Hematopoietic multipotent progenitor cell treated with erythropoietin and hydrocortisone succinate and interleukin-3 and kit ligand, for 17 days (in vitro differentiated cells): ENCODE measurements at regions not wholly inside any gene's neighbourhood (a gene's known extent, or its start where the extent isn't known, plus 50 kb on each side); places are given as distances from the start of the nearest gene placed in this dataset.
A peak's percentile ranks its signal among the peaks of the same experiment; 100 is the strongest.
"Not testable (repeated sequence)": the region's sequence is repeated elsewhere in the genome, so short reads cannot be mapped to it uniquely, and the experiment has no call there.

Experiments used
- DNase-seq: peaks from one replicate; pipeline ENCODE4 v3.0.0-alpha.2; 2015; ENCODE audit warnings: low spot score

- DNase-seq = not testable (repeated sequence)
These were observed 119.0 kb upstream of the CARMIL1 start for GRCh38 chr6:25160134-25160533.

DNA sequence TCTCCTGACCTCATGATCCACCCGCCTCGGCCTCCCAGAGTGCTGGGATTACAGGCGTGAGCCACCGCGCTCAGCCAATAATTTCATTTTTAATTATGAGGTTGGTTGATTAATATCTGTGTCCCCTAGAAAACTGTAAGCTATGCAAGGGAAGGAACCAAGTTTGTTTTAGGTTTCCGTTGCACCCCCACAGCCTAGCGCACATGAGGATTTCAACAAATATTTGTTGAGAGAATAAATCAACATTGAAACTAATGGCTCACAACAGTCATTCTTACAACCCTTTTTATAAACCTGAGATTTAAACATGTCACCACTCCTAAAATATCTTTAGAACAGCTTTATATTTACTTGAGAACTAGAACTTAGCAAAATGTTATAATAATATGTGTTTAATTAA lies 114.0 kb upstream of the CARMIL1 start:
- DNase-seq = no peak

DNA sequence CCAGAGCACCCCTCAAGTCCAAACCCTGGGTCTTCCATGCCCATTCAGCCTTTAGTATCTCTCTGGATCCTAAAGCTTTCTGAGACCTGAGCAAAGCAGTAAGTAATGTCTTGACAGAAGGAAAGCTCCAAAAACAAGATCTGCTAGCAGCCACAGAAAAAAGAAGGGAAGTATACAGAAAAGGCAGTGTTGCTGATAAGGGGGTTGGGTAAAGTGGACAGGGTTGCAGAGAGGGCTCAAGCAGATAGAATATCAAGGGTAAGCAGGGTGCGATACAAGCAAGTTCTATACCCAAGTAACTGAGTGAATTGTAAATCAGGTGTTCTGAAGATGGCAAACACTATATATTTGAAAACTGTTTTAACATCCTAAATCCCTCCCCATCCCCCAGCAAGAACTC lies 113.4 kb upstream of the CARMIL1 start:
- DNase-seq = peak; percentile 44

GRCh38 chr6:25166955-25167748 lies 112.0 kb upstream of the CARMIL1 start:
- DNase-seq = no peak

- no peak for DNase-seq
These were observed 111.2 kb upstream of the CARMIL1 start for GRCh38 chr6:25167961-25168360.

DNA sequence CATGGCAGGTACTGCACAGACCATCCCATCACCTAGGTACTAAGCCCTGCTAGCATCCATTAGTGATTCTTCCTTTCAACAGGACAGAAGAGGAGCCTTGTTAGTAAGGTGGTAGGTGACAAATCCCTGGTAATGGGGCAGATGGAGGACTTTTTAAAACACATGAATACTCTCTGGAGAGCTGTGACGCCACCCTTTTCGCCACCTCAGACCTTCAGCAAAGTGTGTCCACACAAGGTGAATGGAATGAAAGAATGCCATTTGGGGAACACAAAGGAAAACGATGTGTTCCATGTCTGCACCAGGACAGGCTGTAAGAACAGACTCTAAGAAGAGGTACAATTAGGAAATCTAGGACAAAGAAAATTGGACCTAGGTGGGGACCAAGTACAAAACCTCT lies 110.5 kb upstream of the CARMIL1 start:
- DNase-seq = no peak

GRCh38 chr6:25169553-25169952 lies 109.6 kb upstream of the CARMIL1 start:
- no peak for DNase-seq

- DNase-seq = no peak
These were observed 109.2 kb upstream of the CARMIL1 start for GRCh38 chr6:25169961-25170360.

DNA sequence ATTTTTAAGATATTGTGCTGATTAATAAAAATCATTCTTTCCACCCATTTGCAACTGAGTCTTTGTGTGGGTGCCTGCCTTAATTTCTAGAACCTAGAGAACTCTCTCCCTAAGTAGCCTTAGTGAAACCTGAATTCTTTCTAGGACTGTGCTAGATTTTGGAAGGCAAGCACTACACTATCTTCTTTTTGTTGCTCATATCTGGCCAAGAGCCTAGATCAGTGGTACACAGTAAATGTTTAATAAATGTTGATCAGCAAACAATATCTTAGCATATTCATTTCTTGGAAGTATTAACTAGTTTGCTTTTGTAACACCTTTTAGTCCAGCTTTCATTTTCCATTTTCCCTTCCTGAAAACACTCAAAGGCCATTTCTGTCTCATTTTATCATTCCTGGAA lies 108.5 kb upstream of the CARMIL1 start:
- no peak for DNase-seq

GRCh38 chr6:25171301-25171700 lies 107.9 kb upstream of the CARMIL1 start:
- DNase-seq = no peak

GRCh38 chr6:25172819-25173218 lies 106.4 kb upstream of the CARMIL1 start:
- no peak for DNase-seq

GRCh38 chr6:25173246-25173645 lies 105.9 kb upstream of the CARMIL1 start:
- no peak for DNase-seq

GRCh38 chr6:25173951-25174474 lies 105.2 kb upstream of the CARMIL1 start:
- DNase-seq = no peak

DNA sequence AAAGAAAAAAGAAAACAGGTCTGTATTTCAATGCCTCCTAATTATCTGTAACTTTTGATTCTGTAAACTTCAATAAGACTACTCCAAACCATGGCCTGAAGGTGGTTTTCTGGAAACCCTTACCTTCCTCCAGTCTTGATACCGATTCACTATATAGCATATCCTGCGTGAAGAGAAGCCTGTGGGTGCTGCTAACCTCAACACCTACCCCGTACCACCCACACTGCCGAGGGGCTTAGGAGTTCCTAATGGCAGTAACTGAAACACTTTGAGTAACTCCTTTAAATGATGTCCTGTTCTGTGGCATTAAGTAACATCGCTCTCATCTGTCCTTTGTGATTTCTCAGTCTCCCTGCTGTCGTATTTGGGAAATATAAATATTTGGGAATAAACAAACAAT lies 104.5 kb upstream of the CARMIL1 start:
- no peak for DNase-seq

DNA sequence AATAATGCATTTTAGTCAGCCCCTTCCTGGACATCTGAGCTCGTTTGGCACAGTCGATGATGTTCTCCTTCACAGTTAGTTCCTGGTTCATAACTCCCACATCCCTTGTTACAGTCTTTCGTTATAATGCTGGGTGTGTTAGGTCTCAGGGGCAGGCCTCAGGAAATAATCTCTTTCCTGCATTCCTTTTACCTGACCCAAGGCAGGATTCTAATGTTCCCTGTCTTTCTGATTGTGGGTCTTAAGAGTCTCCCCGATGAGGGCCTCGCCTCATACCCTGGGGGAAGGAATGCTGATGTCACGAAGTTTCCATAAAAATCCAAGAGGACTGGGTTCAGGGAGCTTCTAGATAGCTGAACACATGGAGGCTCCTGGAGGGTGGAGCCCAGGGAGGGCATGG lies 104.0 kb upstream of the CARMIL1 start:
- no peak for DNase-seq

GRCh38 chr6:25175681-25176080 lies 103.5 kb upstream of the CARMIL1 start:
- no peak for DNase-seq

DNA sequence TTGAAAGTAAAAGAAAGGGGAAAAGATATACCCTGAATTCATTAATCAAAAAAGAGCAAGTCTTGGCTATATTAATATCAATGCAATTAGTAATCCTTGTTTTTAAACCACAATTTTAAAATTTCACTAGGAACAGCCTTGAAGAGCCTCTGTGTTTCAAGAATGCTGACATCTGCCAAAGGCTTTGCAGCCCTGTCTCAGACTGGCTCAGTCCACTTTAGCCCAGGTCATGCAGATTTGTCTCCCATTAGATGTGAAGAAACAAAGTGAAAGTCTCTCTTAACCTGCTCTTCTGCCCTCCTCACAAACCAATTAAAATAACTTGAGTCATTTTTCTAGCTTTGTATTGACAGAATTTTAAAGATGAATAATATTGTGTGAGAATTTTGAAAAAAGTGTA lies 102.7 kb upstream of the CARMIL1 start:
- no peak for DNase-seq

- no peak for DNase-seq
These were observed 101.6 kb upstream of the CARMIL1 start for GRCh38 chr6:25177500-25178028.

GRCh38 chr6:25178336-25179035 lies 100.7 kb upstream of the CARMIL1 start:
- DNase-seq = no peak

- DNase-seq = no peak
These were observed 100.0 kb upstream of the CARMIL1 start for GRCh38 chr6:25179051-25179778.

- DNase-seq = no peak
These were observed 98.4 kb upstream of the CARMIL1 start for GRCh38 chr6:25180630-25181349.

DNA sequence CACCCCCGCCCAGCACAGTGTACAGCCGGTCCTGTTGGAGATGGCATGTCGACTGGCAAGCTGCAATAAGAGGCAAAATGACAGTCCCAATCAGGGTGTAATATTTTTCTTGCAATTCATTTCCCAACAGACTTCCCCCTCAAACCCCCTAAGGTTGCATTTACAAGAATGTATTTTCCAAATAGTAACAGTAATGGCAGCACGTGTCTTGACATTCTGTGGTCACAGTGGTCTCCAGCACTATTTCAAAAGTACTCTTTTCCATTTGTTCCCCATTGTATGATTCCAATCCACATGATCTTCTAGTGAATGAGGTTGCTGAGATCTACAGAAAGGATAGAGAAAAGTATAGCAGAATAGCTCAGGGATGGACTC lies 97.8 kb upstream of the CARMIL1 start:
- DNase-seq = no peak
